SH-SY5Y (cell line): ENCODE measurements at regions not wholly inside any gene's neighbourhood (a gene's known extent, or its start where the extent isn't known, plus 50 kb on each side); places are given as distances from the start of the nearest gene placed in this dataset.

Source experiments
- GATA2 ChIP-seq: IDR thresholded peaks from 2 replicates; pipeline ENCODE4 v1.6.1; 2011; ENCODE audit warnings: mild to moderate bottlenecking, low read depth, low read length
- GATA3 ChIP-seq: IDR thresholded peaks from 2 replicates; pipeline ENCODE4 v1.6.1; 2011; ENCODE audit warnings: low read depth, mild to moderate bottlenecking, low read length, moderate library complexity

DNA sequence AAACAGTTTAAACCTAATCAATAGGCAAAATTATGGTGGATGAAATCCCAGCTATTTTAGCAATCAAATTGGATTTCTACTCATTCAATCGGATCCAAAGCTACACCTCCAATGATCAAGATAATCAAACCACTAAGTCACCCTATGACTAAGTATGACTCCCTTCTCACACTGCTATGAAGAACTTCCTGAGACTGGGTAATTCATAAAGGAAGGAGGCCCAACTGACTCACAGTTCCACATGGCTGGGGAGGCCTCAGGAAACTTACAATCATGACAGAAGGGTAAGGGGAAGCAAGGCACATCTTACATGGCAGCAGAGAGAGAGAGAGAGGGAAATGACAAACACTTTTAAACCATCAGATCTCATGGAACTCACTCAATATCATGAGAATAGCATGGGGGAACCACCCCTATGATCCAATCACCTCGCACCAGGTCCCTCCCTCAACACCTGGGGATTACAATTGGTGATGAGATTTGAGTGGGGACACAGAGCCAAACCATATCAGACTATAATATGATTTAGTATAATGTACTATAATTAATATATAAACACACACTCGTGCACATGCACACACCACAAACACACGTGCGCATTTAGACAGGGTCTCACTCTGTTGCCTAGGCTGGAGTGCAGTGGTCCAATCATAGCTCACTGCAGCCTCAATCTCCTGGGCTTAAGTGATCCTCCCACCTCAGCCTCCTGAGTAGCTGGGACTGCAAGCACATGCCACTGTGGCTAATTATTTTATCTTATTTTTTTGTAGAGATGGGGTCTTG is 213.6 kb upstream of the FOXK1 start:
- TF ChIP-seq GATA2, result no peak
- TF ChIP-seq GATA3, result no peak
